Left ventricle myocardium inferior (tissue), 1 donor: ENCODE measurements at regions not wholly inside any gene's neighbourhood (a gene's known extent, or its start where the extent isn't known, plus 50 kb on each side); places are given as distances from the start of the nearest gene placed in this dataset.
"Not testable (repeated sequence)": the region's sequence is repeated elsewhere in the genome, so short reads cannot be mapped to it uniquely, and the experiment has no call there.

Experiments used
- DNase-seq: peaks from one replicate; pipeline ENCODE4 v3.0.0-alpha.2; 2020
- H3K27ac ChIP-seq: fragments of 200-600 bp; replicated peaks from 2 replicates; pipeline ENCODE4 v1.8.0; 2021
- H3K27me3 ChIP-seq: fragments of 200-600 bp; 2 replicates; pipeline ENCODE4 v1.8.0; 2021; ENCODE audit warnings: low read depth
- H3K36me3 ChIP-seq: fragments of 200-600 bp; 2 replicates; pipeline ENCODE4 v1.8.0; 2021
- H3K4me1 ChIP-seq: fragments of 200-600 bp; 2 replicates; pipeline ENCODE4 v1.8.0; 2021
- H3K4me3 ChIP-seq: fragments of 200-600 bp; 2 replicates; pipeline ENCODE4 v1.8.0; 2021; ENCODE audit warnings: mild to moderate bottlenecking, moderate library complexity
- H3K9me3 ChIP-seq: fragments of 200-600 bp; replicated peaks from 2 replicates; pipeline ENCODE4 v1.8.0; 2021
- CTCF ChIP-seq: fragments of 200-600 bp; IDR thresholded peaks from 2 replicates; pipeline ENCODE4 v1.8.0; 2021; ENCODE audit warnings: antibody characterized with exemption, mild to moderate bottlenecking, borderline replicate concordance
- intact Hi-C: fragments of 100-400 bp; cut with micrococcal nuclease; formaldehyde crosslinking; loops from one replicate; pipeline ENCODE4 v1.11.0; 2022
- donor health status: DM: no; HTN: yes; CAD: no; lungs with severe emphysema.

DNA sequence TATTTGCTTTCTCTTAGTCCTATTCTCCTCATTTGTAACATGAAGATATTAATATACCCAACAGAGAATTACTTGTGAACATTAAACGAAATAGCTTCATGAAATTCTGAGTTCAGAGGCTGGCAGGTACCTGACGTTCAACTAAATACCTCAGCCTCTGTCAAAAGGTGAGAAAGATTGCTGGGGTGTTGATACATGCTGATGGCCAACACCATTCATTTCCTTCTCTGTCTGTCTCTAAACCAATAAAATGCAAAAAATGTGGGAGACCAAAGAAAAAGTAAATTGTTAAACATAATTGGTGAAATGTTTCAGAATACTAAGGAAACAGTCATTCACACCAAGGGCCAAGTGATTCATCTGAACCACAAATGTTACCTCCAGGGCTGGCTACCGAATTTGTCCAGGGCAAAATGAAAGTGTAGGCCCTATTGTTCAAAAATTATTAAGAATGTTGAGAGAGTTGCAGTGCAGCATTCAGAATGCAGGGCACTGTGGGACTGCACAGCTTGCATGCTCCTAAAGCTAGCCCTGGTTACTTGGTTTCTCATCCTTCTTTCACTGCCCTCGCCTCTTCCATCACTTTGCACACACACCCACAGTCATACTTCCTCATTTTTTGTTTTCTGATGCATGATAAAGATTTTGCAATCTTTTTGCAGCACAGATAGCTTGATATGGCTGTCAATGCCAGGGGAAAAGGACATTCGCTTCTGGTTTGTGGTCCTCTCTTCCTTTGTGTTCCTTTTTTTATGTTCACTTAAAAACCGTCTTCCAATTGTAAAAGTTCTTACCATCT lies 414.3 kb upstream of the NR5A2 start:
- no peaks in the 10 kb centered on the region for H3K4me1 ChIP-seq
- no peaks in the 10 kb centered on the region for H3K27me3 ChIP-seq
- no peak overlapping the region for H3K4me3 ChIP-seq
- no peak for DNase-seq
- no peak for TF ChIP-seq CTCF
- no peaks in the 10 kb centered on the region for H3K36me3 ChIP-seq
- H3K27ac ChIP-seq, result no peak overlapping the region
- intact Hi-C loops, result no loop called here
- peaks cover 13% of the 10 kb centered on the region for H3K9me3 ChIP-seq

- H3K27me3 ChIP-seq, result no peaks in the 10 kb centered on the region
These were observed 410.6 kb upstream of the NR5A2 start for GRCh38 chr1:199616947-199617346.

DNA sequence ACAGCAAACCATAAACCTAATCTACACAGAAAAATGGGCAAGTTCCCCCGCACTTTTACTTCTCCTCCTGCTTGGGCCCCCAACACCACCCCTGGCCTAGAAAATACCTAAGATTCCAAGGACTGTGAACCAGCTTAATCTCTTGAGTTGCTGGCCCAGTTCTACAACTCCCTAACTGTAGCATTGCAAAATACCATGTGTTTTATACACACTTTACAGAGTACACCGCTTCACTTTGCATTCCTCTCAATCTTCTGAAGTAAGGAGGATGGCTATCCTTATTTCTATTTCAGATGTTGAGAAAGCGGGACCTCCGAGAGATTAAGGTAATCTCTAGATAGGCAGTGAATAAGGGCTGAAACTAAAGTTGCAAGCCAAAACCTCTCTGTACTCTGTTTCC lies 408.3 kb upstream of the NR5A2 start:
- Histone ChIP-seq H3K36me3 (no peaks in the 10 kb centered on the region), H3K27ac (no peak overlapping the region), H3K4me1 (no peaks in the 10 kb centered on the region), H3K4me3 (no peak overlapping the region), H3K9me3 (no peaks in the 10 kb centered on the region), H3K27me3 (no peaks in the 10 kb centered on the region)
- intact Hi-C loops, result no loop called here
- TF ChIP-seq CTCF, result no peak
- no peak for DNase-seq

More at GRCh38 chr1:199616947-199617346, 410.6 kb upstream of the NR5A2 start:
- no peak for DNase-seq
- Histone ChIP-seq H3K36me3 (no peaks in the 10 kb centered on the region), H3K4me3 (no peak overlapping the region), H3K4me1 (no peaks in the 10 kb centered on the region), H3K9me3 (no peaks in the 10 kb centered on the region), H3K27ac (no peak overlapping the region)
- no peak for TF ChIP-seq CTCF
- intact Hi-C loops, result no loop called here

DNA sequence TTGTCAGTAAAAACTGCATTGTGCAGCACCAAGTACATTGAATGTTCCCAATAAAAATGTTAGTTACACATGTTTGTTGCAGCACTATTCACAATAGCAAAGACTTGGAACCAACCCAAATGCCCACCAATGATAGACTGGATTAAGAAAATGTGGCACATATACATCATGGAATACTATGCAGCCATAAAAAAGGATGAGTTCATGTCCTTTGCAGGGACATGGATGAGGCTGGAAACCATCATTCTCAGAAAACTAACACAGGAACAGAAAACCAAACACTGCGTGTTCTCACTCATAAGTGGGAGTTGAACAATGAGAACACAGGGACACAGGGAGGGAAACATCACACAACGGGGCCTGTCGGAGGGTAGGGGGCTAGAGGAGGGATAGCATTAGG lies 401.3 kb upstream of the NR5A2 start:
- H3K36me3 ChIP-seq, H3K9me3 ChIP-seq, DNase-seq, H3K27ac ChIP-seq, H3K4me3 ChIP-seq, H3K4me1 ChIP-seq, intact Hi-C loops, H3K27me3 ChIP-seq: not testable (repeated sequence)

GRCh38 chr1:199629624-199630023 lies 397.9 kb upstream of the NR5A2 start:
- Histone ChIP-seq H3K27me3 (no peaks in the 10 kb centered on the region), H3K4me1 (no peaks in the 10 kb centered on the region), H3K4me3 (no peak overlapping the region), H3K36me3 (no peaks in the 10 kb centered on the region), H3K27ac (no peak overlapping the region), H3K9me3 (peaks cover under 1% of the 10 kb centered on the region)
- no peak for TF ChIP-seq CTCF
- DNase-seq, result no peak
- intact Hi-C loops, result no loop called here

DNA sequence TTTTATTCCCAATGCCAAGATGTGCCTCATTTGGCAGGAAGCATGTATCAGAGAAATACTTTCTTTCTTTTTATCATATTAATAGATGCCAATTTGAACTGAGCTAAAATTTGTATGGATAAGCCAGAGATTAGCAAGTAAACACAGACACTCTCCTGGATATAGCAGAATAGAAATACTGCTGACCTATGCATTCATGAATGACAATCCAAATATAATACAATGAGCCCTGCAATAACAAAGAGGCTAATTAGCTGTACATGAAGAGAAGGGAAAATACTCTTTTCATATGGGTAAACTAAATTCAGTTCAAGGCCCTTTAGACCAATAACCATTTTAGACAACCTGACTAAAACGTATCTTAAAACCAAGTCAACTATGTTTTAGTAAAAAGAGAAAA lies 388.1 kb upstream of the NR5A2 start:
- no peak overlapping the region for H3K27ac ChIP-seq
- no peak for TF ChIP-seq CTCF
- H3K4me1 ChIP-seq, result no peaks in the 10 kb centered on the region
- H3K9me3 ChIP-seq, result peaks cover 36% of the 10 kb centered on the region
- no peak overlapping the region for H3K4me3 ChIP-seq
- no peak for DNase-seq
- no peaks in the 10 kb centered on the region for H3K36me3 ChIP-seq
- intact Hi-C loops, result no loop called here
- H3K27me3 ChIP-seq, result no peaks in the 10 kb centered on the region
